Activated CD4-positive, alpha-beta T cell treated with anti-CD3 and anti-CD28 coated beads, Interleukin-2, Interleukin-6, amounts not matched to agents 100 ng/mL and 50 ng/mL, durations not matched to agents 16 hours and 8 hours (primary cell): ENCODE measurements at regions not wholly inside any gene's neighbourhood (a gene's known extent, or its start where the extent isn't known, plus 50 kb on each side); places are given as distances from the start of the nearest gene placed in this dataset.

ENCODE experiments used
- DNase-seq: peaks from one replicate; pipeline ENCODE4 v3.0.0-alpha.2; 2020

- DNase-seq = no peak
Observed at GRCh38 chr15:46576646-46577395, 942.0 kb downstream of the SQOR start.

- DNase-seq = no peak
Observed at GRCh38 chr15:46577767-46578166, 942.9 kb downstream of the SQOR start.

DNA sequence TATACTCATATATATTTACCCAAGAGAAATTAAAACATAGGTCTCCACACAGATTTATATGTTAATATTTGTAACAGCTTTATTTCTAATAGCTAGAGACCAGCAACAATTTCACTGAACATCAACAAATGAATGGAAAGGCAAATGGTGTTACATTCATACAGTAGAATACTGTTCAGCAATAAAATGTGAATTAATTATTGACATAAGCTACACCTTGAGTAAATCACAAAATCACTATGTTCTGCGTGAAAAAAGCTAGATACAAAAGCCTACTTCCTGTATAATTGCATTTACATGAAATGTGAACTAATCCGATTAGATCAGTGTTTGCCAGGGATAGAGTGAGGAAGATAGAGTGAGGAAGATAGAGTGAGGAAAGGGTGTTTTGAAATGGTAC is 945.7 kb downstream of the SQOR start:
- DNase-seq = no peak

GRCh38 chr15:46580924-46581323 is 946.1 kb downstream of the SQOR start:
- no peak for DNase-seq

- no peak for DNase-seq
Observed at GRCh38 chr15:46589088-46589487, 954.3 kb downstream of the SQOR start.

DNA sequence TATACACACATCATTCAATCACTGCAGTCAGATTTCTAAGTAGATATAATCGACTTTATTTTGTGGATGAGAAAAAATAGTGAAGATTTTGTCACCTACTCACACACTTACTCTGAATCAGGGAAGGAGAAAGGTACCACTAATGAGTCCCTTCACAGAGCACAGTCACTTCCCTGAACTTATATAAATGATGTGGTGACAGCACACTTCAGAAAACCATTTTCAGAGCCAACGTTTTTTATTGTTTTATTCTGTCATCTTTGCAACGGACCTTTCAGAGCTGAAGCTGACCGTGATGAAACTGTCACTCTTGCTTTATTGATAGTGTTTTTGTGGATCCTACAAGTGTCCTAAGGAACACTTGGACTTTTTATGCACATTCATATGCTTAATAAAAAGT is 956.6 kb downstream of the SQOR start:
- DNase-seq = no peak

DNA sequence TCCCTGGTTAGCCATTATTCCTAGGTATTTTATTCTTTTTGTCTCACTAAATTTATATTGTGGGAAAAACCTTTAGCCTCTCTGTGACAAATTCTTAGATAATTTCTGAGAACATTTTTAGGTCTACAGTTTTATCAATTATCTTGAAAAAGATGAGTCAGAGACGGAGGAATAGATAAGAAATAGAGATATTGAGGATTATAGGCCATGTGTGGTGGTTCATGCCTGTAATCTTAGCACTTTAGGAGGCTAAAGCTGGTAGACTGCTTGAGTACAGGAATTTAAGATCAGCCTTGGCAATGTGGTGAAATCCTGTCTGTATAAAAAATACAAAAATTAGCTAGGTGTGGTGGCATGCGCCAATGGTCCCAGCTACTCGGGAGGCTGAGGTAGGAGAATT is 960.2 kb downstream of the SQOR start:
- DNase-seq = no peak

DNA sequence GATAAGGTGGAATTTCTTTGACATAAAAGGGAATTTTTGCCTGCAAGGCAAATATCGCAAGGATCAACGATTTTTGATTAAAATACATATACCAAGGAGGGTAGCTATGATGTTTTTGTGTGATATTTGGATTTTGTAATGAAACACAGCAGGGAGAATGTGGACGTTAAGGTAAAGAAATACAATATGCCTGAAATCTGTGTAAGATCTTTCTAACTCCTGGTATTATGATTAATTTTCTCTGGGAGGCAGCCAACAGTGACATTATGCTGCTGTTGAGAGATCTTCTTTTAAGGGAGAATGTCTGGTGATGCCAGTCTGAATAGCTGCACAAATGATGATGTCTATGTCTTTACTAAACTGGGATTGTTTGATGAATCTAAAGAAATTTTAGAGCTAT is 972.2 kb downstream of the SQOR start:
- no peak for DNase-seq

DNA sequence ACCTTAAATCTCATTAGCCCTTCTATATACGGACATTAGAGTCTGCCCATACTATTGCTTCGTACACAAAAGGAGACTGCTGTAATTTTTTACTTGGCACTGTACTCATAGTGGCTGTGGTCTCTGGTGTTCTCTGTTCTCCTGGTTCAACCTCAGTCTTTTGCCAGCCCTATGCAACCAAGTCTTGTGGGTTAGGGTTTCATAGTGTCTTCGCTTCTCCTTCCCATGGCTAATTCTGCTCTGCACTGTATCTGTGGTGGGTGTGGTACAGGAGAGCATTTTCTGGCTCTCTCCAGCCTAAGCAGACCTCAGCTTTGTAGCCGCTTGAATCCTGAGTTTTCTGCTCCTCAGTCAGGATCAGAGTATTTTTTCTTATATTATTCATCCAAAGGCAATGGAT is 981.2 kb downstream of the SQOR start:
- no peak for DNase-seq

GRCh38 chr15:46617507-46617906 is 982.7 kb downstream of the SQOR start:
- DNase-seq = no peak

- no peak for DNase-seq
Observed at GRCh38 chr15:46618984-46619383, 984.2 kb downstream of the SQOR start.

- no peak for DNase-seq
Observed at GRCh38 chr15:46620392-46621013, 985.7 kb downstream of the SQOR start.

GRCh38 chr15:46622851-46623250 is 988.0 kb downstream of the SQOR start:
- no peak for DNase-seq

DNA sequence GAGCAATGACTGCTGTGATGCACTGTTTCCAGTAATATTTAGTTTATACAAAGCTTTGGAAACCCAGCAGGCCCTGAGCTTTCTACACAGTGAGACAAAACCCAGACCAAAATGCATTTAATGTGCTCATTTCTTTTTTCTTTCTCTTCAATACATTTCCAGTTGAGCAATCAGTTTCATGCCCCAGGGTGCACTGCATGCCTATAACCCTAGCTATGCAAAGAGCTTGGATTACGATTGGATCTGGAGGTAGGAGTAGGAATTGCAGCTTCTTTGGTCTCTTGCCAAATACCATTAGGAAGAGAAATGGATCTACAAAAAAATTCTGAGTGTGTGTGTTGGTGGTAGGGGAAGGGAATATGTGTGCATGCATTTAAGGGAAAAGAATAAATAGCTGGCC is 1001.4 kb downstream of the SQOR start:
- no peak for DNase-seq

DNA sequence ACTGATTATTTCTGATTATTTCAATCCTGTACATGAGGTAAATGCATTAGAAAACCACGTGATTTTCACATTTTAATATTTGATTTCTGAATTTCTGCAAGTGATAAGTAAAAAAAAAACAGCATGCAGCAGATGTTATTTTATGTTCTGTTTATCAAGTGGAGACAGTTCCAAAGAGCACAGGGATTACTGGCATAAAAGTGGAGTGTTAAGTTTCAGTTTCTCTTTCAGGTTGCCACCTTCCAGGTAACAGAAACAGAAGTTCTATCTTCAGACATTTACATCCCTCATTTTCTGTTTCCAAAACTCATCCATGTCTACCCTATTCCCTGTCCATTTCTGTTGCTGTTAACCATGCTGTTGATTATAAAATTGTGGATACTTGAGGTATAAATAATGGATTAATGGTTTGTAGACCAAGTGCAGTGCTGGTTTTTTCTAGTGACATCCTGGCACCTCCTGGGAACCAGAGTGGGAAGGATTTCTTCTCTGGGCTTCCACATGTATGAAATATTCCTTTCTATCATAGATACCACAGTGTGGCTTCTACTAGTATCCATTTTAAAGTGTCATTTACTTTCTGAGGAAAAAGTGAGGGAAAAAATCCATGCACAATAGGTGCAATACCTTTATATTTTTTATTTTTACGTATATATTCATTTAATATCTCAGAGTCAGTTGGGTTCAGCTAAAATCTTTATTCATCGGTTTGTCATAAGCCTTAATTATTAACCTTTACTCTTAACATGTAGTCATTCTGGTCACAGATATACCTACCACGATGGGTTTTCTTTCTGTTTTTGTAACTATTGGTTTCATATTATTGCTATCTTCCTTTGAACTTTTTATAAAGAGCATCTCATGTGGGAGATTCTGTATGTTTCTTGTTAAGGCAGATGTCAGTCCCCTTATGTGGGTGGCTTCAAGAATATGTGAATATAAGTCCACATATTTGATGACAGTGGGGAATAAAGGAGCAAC is 1010.0 kb downstream of the SQOR start:
- no peak for DNase-seq

DNA sequence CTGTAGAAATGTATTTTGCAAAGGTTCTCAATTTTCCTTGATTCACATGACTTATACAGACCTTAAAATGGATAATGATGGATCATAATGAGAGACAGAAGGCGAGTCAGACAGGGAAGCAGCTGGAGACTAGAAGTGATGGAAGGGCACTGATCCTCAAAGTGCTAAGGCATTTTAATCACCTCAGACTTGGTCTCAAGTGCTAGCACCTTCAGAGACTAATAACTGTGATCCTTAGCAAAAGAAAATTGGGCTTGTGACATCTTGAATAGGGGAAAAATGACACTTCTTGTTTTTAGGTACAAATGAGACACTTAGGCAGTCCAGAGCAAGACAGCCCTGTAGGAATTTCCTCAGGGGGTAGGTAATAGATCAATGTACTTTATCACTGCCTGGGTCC is 1011.7 kb downstream of the SQOR start:
- DNase-seq = no peak

GRCh38 chr15:46647046-46647445 is 1012.2 kb downstream of the SQOR start:
- DNase-seq = no peak

GRCh38 chr15:46652266-46652665 is 1017.4 kb downstream of the SQOR start:
- DNase-seq = no peak

DNA sequence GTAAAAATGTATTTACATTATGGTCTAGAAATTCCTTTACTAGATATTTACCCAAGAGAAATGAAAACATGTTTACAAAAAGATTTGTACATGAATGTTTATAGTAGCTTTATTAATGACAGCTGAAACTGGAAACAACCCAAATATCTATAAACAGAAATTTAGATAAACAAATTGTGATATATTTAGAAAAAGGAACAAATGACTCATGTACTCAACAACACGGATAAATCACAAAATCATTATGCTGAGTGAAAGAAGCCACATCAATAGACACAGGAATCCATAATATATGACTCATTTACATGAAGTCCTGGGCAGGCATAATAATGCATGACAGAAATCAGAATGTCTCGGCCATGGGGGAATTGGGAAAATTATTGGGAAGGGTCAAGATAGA is 1020.2 kb downstream of the SQOR start:
- no peak for DNase-seq

- DNase-seq = no peak
Observed at GRCh38 chr15:46660096-46660842, 1025.4 kb downstream of the SQOR start.

DNA sequence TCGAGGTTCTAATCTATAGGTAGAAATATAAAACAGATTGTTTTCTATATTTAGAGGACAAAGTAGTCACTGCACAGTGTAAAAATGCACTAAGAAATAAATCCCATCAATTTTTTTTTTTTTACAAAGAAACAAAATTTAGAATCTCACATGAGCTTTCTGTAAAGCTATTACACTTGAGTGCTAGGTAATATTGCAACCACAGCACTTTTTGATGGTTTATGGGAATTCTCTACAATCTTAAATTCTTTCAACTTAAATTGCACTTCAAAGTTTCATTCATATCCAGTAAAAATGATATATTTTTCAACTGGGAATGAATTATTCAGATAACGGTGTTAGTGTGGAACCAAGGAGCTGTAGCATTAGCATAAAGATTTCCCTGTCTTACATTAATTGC is 1035.4 kb downstream of the SQOR start:
- DNase-seq = no peak

- DNase-seq = no peak
Observed at GRCh38 chr15:46671336-46671735, 1036.5 kb downstream of the SQOR start.

GRCh38 chr15:46672041-46672440 is 1037.2 kb downstream of the SQOR start:
- no peak for DNase-seq
